NCI-H226 (cell line): ENCODE measurements at regions not wholly inside any gene's neighbourhood (a gene's known extent, or its start where the extent isn't known, plus 50 kb on each side); places are given as distances from the start of the nearest gene placed in this dataset.

Experiments
- DNase-seq: peaks from one replicate; pipeline ENCODE4 v3.0.0-alpha.2; 2015

DNA sequence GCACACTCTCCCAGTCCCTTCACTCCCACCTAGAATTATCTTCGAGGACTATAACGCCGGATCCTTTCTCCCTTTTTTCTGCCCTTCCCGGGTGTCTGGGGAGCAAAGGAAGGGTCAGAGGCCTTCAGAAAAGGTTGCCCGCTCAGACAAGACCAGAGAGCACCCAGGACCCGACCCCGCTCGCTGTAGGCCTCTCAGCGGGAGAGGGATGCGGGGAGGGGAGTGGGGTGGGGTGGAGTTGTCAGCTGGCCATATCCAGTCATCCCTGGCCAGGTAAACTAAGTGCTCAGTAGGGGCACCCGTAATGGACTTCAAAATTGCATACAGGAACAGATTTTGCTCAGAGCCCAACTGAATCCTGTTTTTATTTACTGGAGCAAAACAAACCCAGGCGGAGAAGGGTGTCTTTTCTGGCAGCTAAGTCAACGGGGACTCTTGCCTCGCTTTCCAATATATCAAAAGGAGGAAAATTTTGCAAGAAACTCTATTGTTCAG lies 65.0 kb downstream of the NOL4 start:
- DNase-seq, result no peak

DNA sequence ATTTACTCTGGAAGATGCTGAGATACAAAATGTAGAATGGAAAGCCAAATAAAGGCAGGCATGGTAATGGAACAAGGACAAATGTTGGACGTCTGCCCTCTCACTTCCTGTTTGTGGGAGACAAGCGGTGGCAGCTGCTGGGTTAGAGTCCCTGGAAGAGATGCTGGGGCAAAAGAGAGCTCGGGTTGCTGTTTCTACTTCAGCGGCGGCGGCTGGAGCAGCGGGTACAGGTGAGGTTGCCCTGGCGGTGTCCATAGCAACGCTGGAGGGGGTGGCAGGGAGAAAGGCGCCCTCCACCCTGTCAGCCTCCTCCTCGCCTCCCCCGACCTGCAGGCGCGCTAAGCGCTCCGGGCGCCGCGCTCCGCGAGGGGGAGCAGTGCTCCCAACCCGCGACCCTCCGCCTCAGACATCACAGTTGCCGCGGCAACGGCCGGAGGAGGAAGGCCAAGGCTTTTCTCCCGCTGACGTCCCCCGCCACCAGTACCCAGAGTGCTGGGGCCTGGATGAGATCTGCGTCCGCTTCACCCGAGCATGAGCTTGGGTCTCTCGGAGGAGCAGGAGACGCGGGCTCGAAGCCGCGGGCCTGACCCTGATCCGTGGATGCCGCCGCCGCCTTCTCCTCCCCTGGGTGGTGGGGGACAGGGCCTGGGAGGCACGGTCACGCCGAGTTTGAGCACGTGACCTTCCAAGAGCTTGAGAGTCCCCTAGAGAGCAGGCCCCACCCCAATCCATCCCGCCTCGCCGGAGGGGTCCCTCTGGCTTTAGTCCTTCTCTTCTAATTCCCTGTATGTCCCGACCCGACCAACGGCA lies 65.6 kb downstream of the NOL4 start:
- DNase-seq, result no peak

DNA sequence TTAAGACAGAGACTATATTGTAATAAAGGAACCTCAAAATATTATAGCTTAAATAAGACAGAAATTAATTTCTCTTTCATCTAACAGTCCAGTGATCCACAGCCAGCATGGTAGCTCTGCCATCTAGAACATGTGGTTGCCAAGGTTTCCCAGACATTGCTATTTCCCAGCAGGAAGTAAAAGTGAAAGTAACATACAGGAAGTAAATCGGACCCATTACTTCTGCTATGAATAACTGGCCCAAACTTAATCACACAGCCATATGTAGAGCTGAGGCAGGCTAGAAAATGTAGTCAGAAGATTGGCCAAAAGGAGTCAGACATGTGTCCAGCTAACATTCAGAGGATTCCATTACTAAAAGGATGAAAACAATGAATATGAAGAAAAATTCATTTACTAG lies 71.0 kb downstream of the NOL4 start:
- DNase-seq, result peak; percentile 24

DNA sequence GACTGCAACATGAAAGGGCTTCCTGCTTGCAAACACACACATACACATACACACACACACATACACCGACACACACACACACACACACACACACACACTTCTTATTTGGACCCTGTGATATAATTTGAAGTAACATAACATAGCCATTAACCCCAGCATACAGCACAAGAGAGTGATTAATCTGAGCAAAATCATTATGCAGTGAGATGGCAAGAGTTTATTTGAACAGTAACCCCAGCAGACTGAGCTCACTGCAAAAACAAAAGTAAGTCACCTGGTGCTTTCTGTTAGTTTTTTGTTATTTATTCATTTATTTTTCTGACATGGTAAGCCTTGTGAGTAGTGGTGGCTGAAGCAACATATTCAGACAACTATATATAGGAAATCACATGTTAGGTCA lies 93.7 kb downstream of the NOL4 start:
- DNase-seq, result no peak

DNA sequence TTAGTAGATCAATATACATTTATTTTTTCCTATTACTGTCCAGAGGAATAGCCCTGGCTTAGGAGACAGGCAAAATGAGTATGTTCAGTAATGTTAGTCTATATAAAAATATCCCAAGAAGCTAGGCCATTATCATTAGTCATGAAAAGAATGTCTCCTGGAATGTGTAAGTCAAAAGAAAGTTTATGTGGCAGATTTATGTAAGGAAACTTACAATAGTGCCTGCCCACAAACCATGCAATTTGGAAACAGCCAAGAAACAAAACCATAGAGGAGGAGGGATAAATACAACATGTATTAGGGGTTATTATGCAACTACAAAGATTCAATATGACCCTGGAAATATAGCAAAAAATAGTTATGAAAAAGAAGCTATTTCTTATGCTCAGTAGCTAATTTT lies 96.3 kb downstream of the NOL4 start:
- DNase-seq, result peak; percentile 25

DNA sequence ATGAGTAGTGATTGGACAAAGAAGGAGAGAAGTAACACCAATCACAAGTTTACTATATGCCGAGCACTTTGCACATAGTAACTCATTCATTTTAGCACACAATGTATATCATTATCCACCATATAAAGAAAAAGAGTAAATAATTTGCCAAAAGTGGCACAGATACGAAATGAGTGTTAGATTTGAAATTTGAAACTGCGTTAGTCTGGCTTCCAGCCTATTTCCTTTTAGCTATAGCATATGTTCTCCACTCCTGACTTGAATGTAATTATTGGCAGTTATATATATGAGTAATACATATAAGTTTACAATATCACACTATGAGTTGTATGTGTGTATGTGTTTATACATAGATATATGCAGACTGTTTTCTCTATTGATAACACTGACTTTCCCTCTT lies 98.6 kb downstream of the NOL4 start:
- DNase-seq, result no peak

DNA sequence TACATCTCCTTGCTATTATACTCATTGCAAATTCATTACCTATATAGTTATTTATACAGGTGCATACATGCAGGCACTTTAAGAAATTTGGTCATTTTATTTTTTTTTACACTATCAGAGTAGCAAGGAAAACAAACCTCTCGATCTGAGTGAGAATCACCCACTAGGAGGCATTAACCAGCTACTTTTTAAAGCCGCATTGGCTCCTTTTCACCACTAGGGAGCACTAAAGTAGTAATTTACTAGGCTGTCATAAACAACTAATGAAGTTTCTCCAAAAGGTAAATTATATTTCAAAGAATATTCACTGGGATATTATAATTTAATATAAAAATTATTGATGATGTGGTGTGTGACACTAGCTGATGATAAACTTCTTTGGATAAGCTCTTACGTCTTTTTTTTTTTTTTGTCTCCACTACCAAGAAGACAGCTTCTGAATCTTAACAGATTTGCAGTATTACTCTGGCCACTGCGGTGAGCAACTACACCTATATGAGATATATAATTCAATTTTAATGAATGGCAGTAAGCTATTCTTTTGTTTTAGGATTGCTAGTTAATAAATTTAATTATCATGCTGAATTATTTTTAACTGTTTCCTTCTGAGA lies 101.9 kb downstream of the NOL4 start:
- peak; percentile 4 for DNase-seq

DNA sequence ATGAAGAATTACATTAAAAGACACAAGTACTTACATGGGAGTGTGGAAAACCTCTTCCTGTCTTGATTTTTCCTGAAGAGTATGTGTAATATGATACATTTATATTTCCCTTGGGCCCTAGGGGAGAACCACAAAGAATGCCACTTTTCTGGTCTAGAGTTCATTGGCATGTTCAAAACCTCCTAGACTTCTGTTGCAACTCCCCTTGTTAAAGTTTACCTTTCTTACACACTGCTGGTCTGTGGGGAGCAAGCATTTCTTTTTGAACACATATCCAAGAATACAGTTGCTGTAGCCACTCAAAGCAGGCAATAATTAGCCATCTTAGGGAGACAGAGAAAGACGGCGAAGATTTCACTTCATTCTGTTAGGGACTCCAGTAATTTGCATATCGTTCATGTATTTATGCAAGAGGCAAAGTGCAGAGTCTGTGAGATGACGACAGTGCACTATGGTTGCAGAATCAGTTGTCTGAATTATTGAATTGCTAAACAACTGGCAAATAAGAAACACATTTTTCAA lies 103.5 kb downstream of the NOL4 start:
- DNase-seq, result peak; percentile 2

DNA sequence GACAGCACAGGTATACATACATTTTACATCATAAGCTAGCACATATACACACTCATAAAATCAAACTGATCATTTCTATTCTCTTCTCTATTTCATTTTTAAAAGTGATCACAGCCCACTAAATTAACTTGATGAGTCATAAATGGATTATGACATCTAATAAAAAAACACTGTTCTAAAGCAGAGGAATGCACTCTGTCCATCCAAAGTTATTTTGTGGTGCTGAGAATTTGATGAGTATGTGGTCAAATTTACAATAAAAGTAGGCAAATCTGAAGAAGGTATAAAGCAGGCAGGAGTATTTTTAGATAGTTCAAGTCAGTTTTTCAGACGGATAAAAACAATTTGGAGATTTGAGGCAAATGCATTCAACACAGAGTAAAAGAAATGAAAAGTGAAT lies 104.4 kb downstream of the NOL4 start:
- no peak for DNase-seq

DNA sequence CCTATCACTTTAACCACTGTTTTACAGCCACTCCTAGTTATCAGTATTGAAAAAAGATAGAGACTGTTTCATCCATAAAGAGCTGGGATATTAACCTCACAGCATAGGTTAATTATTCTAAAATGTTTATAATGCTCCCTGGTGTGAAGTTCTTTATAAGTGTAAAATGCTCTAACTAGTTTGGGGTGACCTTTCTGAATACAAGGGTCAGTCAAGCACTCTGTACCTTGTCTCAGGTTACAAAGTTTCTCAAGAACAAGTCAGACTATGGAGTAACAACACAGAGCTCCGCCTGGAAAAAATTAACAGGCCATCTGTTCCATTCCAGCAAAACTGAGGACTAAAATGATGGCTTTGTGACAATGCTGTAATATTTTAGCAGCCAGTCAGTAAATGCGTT lies 107.4 kb downstream of the NOL4 start:
- no peak for DNase-seq

DNA sequence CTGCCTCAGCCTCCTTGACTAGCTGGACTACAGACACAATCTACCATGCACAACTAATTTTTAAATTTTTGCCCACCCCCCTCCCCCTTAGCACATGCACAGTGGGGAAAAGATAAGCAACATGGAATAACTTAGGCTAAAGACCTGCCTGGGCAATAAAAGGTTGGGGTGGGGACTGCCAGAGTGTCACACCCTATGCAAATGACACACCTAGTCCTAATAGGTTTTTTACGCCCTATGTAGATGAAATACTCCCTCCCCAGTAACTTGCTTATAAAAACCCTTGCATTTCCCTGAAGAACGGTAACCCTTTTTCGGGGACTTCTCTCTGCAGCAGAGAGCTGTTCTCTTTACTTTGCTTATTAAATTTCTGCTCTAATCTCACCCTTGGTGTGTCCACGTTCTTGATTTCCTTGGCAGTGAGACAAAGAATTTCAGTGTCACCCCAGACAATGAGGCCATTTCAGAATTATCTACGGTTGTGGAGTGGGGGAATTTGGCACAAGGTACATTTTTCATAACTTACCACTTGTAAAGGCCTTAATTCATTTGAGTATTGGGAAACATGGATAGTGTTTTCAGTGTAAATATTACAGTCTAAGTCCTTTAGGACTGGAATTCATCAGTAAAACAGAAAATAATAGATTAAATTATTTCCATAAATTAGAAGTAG lies 109.2 kb downstream of the NOL4 start:
- no peak for DNase-seq

DNA sequence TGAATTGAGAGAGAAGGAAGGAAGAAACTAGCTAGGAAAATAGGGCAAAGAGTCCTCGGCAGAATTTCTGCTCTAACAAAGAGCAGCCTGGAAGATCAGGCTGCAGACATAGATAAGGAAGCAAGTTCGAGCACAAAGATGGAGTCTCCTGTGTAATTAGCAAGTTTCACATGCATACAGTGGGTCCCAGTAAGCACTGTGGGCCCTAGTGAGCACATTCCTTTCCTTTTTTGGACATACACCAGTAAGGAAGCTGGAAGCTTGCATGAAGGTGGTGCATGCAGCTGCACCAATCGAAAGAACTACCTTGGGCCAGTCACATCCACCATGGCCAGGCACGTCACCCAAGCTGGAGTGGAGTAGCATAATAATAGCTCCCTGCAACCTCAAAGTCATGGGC lies 109.7 kb downstream of the NOL4 start:
- DNase-seq, result no peak

DNA sequence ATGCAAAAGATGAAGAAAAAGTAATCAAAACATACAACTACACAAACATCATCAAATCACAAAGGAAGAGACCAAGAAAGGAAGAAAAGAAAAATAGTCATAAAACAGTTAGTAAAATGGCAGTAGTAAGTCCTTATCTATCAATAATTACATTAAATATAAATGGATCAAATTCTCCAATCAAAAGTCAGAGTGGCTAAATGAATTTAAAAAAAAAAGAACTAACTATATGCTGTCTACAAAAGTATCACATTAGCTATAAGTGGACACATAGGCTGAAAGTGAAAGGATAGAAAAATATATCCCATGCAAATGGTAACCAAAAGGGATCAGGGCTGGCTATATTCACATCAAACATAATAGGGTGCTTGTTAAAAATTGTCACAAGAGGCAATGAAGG lies 116.5 kb downstream of the NOL4 start:
- DNase-seq, result no peak

DNA sequence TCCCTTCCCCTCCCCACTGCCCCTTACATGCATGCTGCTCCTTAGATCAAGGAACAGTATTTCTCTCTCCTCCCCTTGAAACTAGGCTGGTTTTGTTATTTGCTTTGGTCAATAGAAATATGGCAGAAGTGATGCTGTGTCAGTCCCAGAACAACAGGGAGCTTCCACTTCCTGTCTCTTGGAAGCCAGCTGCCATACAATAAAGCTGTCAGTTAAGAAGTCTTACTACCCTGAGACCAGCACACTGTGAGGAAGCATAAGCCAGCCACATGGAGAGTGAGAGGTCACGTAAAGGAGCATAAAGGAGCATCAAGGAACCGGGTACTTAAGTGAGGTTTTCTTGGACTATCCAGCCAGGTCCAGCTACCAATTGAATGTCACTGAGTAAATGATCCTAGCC lies 126.6 kb downstream of the NOL4 start:
- DNase-seq, result no peak

DNA sequence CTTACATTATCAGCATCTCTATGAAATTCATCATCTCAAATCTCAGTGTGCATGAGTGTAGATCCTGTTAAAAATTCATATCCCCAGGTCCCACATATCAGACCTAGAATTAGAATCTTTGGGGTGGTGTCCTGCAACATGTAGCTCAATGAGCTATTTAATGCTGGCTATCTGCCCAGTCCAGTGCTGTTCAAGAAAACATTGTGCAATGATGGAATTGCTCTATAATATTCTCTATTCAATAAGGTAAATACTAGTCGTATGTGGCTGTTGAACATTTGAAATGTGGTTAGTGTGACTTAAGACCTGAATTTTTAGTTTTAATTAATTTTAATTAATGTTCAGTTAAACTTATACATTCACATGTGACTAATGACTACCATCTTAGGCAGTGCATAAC lies 127.4 kb downstream of the NOL4 start:
- no peak for DNase-seq

DNA sequence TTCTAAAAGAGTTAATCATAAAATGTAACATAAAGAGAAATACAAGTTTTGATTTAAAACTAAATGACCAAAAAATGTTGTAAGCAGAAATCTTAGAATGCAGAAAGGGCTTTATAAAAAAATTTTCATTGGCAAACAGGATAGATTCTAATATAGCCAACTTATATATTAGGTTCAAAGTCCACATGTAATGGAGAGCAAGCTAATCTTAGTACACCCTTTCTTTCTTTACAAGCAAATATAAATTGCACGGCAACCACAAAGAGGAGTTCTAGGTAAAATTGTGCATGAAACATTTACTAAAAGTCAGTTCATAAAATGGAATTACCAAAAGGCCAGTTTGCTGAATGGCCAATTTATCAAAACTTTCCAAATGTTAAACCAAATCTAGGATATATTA lies 130.6 kb downstream of the NOL4 start:
- DNase-seq, result no peak

DNA sequence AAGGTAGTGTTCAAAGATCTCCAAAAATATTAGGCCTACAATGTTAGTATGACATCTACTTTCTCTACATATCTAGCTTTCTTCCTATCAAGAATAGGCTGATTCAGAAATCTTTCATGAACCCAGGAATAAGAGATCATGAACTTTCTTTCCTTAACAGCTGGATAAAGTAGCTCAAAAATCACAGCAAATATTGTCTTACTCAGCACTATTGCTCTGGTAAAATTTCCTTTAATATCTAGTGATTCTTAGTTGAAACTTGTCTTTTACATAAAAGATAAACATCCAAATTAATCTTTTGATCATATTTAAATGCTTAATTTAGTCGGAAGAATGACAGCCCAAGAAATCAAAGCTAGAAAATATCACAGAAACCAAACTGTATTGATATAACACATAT lies 131.9 kb downstream of the NOL4 start:
- DNase-seq, result no peak

DNA sequence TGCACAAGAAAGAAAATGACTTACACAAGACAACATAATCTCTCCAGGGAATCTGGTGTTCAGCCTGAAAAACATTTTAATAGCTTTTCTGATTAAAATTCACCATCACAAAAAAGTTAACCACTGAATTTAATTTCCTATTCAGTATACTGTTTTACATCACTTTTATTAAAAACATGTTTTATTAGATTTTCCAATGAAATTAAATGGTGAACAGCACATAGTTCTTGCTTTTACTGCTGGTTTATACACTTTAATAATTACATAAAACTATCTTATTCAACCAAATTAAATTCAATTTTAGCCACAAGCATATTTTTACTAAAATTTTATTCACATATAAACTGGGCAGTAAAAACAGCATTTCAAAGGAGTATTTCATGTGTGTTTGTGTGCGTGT lies 138.3 kb downstream of the NOL4 start:
- no peak for DNase-seq

DNA sequence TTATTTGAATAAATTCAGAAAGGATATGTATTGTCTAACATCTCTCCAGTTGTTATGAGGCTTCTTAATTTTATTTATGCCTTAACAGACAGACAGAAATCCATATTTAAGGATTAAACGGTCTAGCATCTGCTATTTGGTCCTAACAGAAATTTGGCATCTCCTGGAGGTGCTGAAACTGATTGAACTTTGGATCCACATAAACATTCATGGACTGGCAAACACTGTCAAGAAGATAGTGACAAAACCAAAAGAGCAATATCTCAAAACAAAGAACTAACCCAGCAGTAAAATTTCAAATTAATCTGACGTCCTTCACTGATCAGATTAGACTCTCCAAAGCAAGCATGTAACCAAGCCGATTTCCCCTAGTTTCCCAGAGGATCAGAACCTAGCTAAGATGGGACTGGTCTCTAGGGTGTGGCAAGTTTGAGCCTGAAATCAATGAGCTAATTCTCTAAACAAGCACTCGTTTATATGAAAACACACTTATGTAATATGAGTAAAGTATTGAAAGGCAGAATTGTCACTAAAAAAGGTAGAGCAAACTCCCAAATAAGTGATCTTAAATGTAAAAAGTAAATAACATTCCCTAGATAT lies 139.5 kb downstream of the NOL4 start:
- DNase-seq, result no peak

DNA sequence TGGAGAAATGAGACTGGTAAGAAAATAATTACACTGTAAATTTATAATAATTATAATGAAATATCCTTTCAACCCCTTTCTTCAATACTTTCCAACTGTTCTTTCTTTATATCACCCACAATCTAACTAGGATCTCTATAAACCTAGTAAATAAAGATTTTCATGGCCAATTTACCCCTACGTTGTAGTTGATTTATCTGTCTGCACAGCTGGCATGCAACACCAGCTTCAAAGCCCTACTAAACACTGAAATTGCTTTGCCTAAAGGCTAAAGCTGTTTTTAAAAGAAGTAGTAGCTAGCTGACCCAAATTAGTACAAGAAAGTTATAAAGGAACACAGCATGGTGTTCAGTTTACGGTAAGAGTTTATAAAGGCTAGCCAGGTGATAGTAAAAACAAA lies 140.1 kb downstream of the NOL4 start:
- no peak for DNase-seq

DNA sequence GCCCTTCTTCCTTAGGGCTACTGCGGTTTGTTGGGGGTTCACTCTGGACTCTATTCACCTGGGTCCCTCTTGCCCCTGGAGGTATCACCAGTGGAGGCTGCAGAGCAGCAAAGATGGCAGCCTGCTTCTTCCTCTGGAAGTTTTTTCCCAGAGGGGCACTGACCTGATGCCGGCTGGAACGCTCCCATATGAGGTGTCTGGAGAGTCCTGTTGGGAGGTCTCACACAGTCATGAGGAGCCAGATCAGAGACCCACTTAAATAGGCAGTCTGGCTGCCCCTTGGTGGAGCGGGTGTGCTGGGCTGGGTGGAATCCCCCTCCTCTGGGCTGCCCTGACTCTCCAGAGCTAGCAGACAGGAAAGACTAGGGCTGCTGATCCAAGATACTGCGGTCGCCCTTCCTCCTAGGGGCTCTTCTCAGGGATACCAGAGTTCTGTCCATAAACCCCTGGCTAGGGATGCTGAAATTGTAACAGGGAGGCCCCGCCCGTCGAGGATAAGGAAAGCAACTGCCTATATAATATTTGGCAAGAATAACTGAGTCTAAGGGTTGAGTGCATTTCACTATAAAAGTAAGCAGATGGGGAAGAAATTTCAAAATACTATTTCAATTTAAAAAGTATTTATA lies 140.7 kb downstream of the NOL4 start:
- DNase-seq, result no peak

DNA sequence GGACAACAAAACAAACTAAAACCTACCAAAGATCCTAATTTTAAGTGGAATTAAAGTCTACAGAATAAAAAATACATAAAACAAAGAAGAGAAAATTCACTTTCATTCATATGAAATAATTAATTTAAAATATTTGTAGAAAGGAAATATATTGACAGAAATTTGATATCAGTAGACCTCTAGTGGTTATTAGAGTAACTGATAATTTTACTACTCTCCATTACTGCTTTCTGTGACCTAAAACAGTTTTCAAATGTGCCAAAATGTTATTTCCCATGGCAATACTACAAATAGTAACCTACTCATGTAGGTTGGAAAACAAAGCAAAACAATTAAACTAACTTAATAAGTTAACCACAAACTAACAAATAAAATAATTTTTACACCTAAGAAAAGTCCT lies 147.1 kb downstream of the NOL4 start:
- DNase-seq, result no peak
